Inferior parietal cortex (tissue), 1 donor: ENCODE measurements at regions not wholly inside any gene's neighbourhood (a gene's known extent, or its start where the extent isn't known, plus 50 kb on each side); places are given as distances from the start of the nearest gene placed in this dataset.
A peak's percentile ranks its signal among the peaks of the same experiment; 100 is the strongest.

ENCODE experiments used
- DNase-seq: peaks from one replicate; pipeline ENCODE4 v3.0.0-alpha.2; 2016; ENCODE audit errors: extremely low spot score

DNA sequence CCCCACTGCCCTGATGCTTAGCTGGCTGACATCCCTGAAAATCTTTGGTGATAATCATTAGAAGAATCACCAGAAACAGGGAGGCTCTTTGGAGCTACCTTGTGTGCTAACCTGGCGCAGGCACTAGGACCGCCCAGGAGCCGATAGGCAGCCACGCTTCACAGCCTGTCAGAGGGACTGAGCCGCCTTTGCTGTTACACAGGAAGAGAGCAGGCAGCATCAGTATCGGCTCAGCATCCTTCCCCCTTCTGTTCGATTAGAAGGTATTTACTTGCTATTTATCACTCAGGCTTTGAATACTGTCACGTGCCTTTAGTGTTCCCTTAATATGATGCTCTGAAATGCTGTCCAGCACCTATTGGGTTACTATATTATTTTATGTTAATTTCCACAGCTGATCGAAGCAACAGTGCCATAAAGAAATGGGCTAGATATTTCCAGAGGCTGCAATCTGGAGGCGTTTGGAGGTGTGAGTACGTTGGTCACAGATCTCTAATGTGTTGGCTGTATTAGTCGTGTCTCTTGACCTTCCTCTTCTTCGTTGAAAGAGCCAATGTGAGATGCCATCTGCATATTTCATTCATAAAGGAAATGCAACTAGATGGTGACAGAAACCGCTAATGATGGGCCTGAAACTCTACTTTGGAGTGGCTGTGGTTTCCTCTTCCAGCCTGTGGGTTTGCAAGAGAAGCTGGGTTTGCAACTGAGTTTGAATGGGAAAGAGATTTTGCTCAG, 110.4 kb upstream of the RAB27B start:
- DNase-seq, result peak; percentile 54

DNA sequence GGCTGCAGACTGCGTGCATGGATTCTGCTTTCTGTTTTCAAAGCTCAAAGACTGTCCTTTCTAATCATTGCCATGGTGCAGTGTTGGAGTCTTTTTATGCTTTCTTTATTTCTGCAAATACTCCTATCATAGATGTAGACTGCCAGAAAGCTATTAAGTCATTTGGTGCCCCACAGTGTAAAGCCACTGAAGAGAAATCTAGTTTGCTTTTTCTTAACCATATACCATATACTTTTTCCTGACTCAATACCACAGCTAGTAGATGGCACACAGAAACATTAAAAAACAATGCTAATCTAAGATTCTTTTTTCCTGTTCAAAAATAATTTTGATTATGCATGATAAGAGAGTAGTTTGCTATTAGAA, 109.9 kb upstream of the RAB27B start:
- DNase-seq, result no peak

DNA sequence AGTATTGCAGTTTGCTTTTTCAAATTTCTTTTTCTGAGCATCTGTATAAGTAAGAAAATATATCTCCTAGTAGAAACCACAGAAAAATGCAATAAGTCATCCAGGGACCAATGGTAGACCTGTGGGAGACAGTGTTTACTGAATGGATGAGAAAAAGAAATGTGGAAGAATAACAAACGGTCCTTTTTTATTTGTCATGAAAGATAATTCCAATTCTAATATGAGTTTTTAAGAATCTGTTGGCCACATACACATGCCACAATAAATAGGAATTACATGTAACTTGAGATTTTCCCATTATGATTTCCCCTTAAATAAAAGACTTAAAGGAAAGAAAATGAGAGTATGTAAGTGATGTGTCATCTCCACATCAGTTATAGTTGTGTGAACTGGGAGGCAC, 107.7 kb upstream of the RAB27B start:
- DNase-seq, result no peak

DNA sequence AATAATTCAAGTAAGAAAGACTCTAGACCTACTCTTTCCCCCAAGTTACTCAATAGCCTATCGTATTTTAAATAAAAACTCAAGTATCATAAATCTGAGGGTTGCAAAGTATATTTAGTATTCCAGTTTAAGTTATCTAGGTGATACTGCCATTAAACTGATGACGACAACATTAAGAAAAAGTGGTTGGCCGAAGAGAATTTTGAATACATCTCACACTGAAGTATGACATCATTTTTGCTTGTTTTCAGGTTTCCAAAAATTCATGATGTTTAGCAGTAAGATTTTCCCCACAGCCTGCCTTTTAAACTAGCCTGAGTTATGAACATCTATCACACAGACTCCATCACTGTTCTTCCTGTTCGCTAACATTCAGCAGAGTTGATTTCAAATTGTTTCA, 102.1 kb upstream of the RAB27B start:
- DNase-seq, result no peak

DNA sequence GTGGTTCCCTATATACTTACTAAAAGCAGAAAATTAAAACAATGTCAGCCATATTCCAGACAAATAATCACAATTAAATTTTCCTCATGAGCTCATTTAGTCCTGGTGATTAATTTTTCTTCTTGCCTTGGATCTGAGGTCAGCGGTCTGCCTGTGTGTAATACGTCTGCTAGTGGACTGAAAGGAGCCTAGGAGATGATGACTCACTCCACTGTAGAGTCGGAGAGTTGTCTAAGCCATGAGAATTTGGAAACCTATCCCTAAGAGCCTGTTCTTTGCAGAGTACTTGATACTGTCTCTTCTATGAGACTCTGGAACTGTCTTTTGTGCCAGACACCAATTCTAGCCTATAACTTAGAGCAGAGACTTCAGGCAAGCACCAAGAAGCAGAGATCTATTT, 94.2 kb upstream of the RAB27B start:
- DNase-seq, result no peak

DNA sequence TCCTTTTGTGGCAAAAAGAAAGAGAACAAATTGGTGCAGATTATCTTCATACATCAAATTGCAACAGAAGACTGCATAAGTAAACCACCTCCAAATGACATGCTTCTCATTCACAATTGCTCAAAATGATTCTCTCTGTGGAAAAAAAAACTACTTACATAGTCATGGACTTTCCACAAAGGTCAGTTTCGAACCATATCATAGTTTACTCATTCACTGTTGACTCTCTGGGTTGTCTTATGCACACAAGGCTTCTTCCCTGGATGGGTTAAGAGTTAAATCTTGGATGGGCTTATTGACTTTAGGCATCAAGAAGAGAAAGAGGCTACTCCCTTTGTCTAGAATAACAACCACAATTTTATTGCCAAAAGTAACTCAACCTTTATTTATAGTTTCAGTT, 91.3 kb upstream of the RAB27B start:
- DNase-seq, result no peak

DNA sequence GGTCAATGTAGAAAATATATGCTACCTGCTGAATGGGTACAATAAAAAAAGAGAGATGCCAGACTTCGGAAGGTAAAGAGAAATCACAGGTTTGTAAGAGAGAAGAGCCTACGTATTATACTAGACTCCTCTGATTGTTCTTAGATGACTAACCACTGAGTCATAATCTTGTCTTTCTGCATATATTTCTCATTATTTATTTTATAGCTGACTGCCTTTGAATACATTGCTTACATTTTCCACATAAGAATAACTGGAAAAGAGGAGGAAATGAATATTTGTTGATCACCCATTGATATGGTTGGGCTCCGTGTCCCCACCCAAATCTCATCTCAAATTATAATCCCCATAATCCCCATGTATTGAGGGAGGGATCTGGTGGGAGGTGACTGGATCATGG, 90.3 kb upstream of the RAB27B start:
- DNase-seq, result no peak

DNA sequence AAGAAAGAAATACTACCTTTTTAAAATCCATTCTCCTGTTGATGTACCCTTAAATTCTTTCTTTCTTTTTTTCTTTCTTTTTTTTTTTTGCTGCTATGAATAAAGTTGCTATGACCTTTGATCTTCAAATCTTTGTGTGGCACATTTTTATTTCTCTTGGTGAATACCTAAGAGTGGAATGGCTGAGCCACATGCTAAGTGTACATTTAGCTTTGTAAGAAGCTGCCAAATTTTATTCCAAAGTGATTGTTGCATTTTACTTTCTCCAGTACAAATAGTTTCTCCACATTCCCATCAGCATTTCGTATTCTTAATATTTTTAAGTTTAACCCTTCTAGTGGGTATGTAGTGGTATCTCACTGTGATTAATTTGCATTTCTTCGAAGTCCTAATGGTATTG, 88.8 kb upstream of the RAB27B start:
- DNase-seq, result no peak

DNA sequence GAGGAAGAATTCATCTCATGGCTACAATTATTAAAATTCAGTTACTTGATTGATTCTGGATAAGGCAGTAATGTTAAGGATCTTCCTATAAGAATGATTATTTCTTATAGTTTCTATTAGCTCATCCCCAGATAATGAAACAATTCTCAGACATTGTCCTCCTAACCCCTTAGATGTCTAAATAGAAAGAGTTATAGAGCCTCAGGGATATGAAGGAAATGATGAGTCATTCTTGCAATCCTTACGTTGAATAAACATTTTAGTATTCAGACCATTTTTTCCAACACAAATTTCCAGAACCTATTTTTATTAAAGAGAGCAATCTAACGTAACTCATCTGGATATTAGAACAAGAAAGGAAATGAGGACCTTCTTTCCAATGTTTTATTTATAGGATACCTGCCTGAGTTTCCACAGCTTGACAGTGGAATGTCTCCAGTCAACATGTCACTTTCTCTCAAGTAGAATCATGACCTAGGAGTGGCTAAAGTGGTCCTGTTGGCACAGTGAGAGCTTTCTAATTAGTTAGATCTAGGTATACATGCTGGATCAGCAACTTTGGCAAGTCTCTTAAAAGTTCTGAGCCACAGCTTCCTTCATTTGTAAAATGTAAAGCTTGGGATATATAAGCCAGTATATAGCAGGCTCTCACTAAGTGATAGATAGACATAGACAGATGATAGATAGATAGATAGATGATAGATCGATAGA, 88.0 kb upstream of the RAB27B start:
- DNase-seq, result no peak

DNA sequence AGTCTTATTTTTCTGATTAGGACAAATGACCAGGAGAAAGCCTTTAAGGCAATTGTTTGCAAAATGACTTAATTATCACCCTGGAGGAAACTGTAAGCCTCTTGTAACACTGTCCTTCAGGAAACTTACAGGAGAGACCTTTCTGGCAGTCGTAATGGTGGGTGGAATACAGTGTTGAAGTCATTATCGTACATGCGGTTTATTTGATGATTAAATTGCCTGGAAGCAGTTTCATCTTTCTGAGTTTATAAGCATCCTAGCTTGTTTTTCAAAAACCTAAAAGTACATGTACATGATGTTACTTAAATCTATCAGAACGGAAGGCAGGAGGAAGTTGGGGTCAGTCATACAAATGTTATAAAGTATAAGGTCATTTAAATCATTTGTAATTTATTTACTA, 86.2 kb upstream of the RAB27B start:
- peak; percentile 27 for DNase-seq

DNA sequence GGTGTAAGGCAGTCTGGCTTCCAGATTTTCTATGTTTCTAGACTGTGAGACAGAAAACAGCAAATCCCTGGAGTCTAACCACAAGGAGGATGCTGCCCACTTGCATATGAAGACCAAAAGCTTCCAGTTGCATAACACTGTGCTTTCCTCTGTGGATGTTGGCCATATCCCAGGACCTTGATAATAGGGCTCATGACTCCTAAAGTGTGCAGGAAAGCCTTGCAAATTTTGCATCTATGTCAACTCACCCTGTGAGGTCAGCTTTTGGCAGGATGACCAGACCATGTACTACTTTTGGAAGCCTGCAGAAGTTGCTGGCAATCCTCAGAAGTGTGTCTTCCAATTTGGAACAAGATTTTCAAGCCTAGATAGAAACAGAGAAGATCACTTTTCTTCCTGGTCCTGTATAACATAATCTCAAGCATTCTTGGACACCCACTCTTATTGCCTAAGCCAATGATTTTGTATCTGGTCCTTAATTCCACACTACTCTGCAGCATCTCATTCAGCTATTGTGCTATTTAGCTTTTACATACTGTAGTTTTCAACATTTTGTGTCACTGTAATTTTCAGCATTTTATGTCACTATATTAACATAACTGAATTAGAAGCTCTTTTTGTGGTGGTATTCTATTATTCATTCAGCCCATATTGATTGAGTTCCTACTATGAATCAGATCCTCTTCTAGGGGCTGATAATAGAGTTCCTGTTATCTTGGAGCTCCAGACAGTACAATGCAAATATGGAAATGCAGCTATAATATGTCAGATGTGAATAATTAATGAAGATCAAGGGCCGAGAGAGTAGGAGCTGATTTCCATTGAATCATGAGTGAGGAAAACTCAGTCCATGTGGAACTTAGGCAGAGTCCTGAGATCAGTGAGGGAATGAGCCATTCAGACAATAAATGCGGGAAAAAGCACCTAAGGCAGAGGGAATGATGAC, 85.3 kb upstream of the RAB27B start:
- peak; percentile 60 for DNase-seq

DNA sequence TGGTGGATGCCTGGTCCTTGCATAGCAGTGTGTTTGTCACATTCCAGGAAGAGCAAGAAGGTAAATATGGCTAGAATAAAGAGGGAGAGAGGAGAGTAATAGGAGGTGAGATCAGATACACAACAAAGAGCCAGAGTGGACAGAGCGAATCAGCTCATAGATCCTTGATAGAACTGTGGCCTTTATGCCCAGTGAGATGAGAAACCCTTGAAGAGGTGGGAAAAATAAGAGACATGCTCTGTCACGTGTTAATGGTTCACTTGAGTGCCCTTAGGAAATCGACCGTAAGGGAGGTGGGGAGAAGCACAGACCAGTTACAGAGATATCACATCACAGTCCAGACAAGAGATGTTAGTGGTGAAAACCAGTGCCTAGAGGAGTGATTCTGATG, 84.7 kb upstream of the RAB27B start:
- DNase-seq, result no peak

DNA sequence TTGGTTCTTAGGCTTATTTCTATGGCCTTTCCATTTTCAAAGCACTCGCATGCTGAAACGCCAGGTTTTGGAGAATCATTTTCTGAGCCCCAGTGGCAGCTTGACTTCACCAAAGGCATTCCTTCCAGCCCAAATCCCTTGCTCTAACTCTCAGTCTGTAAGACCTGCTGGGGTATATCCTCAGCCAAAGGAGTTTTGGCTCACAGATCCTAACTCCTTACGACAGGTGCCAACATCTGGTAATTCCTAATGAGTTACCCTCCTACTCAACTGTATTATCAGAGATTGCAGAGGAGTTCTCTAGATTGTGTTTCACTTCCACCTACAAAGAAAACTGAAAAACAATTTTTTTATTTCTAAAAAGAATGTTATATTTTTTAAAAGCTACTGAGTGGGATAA, 79.0 kb upstream of the RAB27B start:
- no peak for DNase-seq

DNA sequence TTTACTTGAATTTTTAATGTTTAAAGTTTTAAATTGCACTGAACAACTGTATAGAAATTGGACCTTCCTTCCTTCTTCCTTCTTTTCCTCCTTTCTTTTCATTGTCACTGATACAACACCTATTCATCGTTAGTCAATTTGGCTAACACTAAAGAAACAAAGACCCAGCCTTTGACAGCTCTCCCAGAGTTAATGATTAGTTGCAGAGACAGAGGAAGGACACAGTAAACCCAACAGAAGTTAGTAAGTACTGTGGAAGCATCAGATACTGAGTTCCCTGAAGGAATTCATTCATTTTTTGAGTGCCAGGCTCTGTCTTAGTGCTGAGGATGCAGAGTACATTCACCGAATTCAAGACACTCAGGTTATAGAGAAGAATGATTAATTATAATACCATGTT, 77.9 kb upstream of the RAB27B start:
- no peak for DNase-seq

DNA sequence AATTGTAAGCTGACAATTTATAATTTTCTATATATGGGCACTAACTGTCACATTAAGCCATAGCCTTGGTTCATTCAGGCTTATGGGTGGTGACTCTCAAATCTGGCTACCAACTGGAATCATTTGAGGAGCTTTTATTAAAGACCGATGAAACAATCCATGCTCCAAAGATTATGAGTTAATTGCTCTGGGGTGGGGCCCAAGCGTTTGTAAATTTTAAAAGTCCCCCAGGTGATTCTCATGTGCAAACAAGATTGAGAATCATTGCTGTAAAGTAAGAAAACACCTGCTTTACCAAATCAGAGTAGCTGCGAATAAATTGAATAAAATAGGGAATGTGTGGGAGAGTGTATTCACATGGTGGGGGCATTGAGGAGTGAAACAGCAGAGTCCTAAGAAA, 76.1 kb upstream of the RAB27B start:
- no peak for DNase-seq

DNA sequence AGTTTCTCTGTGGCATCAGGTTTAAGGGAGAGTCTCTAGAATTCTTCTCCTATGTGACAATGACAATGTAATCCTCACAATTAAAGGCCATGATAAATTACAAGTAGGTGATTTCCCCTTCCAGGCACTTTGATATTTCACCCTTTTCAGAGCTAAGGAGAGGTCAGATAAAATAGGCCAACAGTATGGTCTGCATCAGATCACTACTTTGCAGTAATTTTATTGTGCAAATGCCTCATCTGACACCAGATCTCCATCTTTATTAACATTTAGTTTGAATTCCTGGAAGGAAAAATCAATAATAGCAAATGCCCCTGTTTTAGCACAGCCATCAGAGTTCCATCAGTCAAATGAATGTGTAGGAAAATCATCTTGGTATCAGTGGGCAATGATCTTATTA, 72.8 kb upstream of the RAB27B start:
- no peak for DNase-seq

DNA sequence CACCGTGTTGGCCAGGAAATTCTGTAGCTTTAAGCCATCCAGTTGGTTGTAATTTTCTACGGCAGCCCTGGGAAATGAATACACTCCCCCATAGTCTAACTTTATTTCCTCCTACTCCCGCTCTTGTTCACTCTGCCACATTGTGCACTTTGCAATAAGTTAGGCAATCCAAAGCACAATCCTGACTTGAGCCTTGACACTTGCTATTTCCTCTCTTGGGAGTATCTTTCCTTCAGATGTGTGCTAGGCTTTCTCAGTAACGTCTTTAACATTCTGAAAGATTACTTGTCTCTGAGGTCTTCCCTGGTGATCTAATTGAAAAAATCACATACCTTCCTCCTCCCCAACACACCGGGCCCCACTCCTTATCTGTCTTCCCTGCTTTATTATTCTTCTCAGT, 65.9 kb upstream of the RAB27B start:
- no peak for DNase-seq

DNA sequence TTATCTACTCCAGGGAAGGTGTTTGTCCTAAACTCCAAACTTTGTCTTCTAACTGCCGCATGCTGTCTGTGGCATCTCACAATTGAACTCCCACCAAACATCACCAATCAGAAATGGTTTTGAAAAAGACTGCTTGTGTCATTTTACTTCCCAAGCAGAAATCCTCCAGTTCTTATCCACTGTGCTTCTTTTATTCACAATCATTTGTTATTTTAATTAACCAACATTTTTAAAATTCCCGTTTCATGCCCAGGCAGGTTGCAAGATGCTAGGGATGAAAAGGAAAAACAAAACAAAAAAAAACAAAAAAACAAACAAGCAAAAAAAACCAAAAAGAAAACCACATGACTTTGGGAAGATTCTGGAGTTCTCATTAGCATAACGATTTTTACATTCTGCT, 63.5 kb upstream of the RAB27B start:
- DNase-seq, result no peak

DNA sequence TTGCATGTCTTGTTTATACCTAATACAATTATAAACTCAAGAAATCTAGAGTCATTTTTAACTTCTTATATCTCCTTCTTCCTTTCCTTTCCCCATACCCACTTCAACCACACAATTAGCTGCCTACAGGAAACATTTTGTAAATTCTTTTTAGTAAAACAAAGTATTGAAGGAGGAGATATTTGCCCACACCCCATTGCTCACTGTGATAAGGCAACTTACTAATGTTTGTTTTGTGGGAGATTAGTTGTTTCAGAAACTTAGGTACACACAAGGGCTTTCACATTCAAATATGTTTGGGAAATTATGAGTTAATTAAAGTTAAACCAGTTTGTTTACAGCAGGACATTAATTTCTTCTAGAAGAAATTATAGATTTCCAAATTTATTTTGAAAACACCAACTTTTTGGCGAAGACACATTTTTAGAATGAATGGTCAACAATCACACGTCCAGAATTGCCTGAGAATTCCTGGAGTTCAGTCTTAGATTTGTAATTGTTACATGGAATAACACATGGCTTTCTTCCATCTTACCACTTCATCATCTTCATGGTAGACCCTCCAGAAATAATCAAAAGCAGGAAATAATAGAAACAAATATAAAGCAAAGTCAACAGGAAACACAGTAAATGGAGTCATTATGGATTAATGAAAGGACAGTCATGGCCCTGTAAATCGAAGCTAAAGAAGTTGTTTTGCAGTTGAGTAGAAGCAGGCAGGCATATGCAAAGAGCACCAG, 62.5 kb upstream of the RAB27B start:
- DNase-seq, result no peak

DNA sequence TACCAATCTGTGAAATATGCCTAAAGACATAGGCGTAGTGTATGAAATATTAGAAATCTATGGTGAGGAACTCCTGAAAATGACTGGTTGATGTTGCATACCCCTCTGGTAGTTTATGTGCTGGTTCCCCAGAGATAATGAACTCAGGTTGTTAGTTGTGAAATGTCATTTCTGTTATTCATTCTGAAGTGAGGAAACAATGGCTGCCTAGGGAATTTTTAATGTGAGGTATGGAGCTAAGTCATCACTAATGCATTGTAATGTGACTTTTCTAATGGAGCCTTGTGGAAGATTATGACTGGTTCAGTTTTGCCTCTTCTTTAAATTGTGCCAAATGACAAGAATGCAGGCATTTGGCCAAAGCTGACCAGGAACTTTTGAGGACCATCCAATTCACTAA, 61.6 kb upstream of the RAB27B start:
- no peak for DNase-seq

DNA sequence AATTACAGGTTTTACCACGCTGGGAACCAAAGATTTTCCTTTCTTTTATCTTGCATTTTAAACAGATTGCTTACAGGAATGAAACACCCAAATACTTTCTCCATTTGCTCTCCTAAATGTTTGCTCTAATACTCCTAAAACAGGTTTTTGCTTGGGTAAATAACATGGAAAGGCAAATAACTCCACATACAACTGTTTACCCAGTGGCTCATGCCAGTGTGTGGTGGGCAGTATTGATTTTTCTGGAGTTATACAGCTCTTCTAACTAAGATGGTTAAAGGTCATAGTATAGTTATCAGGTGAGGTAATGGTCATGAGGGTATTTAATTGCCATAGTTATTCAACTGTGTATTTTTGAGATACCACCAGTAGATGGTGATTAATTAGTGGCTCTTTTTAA, 61.2 kb upstream of the RAB27B start:
- DNase-seq, result no peak
